ENCODE measurements at regions not wholly inside any gene's neighbourhood (a gene's known extent, or its start where the extent isn't known, plus 50 kb on each side); places are given as distances from the start of the nearest gene placed in this dataset.
"Not testable (repeated sequence)": the region's sequence is repeated elsewhere in the genome, so short reads cannot be mapped to it uniquely, and the experiment has no call there.

DNA sequence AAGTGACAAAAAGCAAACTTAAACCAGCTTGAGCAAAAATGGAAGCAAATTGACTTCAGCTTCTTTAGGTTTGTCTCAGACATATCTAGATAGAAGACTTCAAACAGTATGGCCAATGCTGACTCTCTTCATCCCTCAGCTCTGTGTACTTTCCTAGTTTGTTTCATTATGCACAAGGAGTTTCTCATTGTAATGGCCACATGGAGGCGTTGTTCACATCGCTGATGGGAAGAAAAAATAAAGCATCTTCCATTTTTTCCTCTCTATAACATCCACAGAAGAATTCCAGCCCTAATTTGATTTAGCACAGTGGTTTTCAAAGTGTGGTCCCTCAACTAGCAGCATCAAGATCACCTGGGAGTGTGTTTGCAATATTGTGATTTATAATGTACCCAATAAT is 397.5 kb upstream of the PRKX start:
- no peak for DNase-seq (ENCODE audit: low read depth in 2 of 2)

GRCh38 chrX:4094926-4095325 is 381.5 kb upstream of the PRKX start:
- no peak for DNase-seq (ENCODE audit: low read depth in 2 of 2)

- no peak for DNase-seq (ENCODE audit: low read depth in 2 of 2)
Observed at GRCh38 chrX:4091046-4091760, 377.8 kb upstream of the PRKX start.

- no peak for DNase-seq (ENCODE audit: low read depth in 2 of 2)
Observed at GRCh38 chrX:4059893-4060292, 346.4 kb upstream of the PRKX start.

DNA sequence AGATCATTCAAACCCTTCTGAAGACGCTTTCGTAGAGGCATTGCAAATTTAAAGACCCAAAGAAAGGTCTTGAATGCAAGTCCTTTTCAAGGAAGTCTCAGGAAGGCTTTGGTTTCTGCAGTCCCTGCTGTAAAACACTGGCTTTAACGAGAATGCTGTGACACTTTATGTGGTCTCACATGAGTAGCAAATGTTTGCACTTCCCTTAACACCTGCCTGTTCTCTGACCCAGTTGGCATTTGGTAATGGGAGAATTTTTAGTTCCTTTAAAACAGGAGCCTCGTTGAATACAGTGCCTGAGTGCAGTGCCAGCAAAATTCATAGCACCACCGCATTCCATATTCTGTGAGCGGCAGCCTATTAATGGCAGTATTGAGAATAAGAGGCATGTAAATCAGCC is 330.5 kb upstream of the PRKX start:
- DNase-seq (ENCODE audit: low read depth in 2 of 2): no peak

- no peak for DNase-seq (ENCODE audit: low read depth in 2 of 2)
Observed at GRCh38 chrX:4035874-4036273, 322.4 kb upstream of the PRKX start.

DNA sequence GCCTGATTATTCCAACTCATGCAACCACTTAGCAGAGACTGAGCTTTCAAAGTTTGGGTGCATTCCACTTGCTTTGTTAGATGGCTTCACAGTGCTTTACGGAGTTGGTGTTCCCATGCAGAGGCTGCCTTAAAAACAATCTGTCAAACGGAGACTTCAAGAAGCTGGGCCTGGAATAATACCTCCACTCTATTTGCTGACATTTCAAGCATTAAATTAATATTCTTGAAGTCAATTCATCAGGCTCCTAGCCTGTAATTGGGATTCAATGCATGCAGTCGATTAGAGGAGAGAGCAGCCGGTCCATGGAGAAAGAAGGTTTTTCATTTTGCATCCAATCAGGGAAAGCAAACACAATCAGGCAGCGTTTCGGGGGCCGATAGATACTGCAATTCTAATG is 314.7 kb upstream of the PRKX start:
- DNase-seq (ENCODE audit: low read depth in 2 of 2): no peak

- DNase-seq (ENCODE audit: low read depth in 2 of 2): no peak
Observed at GRCh38 chrX:4005281-4005680, 291.8 kb upstream of the PRKX start.

DNA sequence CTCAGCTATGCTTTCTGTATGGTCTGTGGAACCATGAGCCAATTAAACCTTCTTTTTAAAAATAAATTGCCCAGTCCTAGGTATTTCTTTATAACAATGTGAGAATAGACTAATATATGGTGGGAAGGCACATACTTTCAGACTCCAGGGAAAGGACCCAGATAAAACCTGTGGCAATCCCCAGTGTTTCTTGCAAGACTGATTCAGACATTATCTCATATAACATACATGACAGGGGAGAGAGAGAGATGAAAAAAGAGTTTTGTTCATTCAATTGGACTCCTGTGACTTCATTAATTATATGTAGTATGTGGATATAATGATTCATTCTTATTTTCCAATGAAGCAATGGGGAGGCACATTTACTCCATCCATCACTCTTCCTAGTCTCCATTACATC is 291.4 kb upstream of the PRKX start:
- DNase-seq (ENCODE audit: low read depth in 2 of 2): no peak

GRCh38 chrX:3994315-3994714 is 280.9 kb upstream of the PRKX start:
- DNase-seq (ENCODE audit: low read depth in 2 of 2): no peak

- no peak for DNase-seq (ENCODE audit: low read depth in 2 of 2)
Observed at GRCh38 chrX:3990569-3990968, 277.1 kb upstream of the PRKX start.

GRCh38 chrX:3972104-3972858 is 258.8 kb upstream of the PRKX start:
- not testable (repeated sequence) for DNase-seq (ENCODE audit: low read depth in 2 of 2)

DNA sequence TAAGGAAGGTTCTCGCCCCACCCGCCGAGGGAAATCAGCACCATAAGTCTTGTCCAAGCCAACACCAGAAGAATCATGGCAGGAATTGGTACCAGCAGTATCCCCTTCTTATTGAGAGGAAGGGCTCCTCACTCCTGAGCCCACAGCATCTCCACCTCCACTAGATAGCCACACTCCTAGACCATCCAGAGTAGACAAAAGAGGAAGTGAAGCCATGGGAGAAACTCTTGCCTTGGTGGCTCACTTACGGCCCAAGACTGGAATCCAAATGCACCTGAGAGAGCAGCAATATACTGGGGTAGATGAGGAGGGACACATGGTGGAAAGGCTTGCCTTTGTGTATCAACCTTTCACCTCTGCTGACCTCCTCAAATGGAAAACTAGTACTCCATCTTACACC is 255.3 kb upstream of the PRKX start:
- no peak for DNase-seq (ENCODE audit: low read depth in 2 of 2)

- no peak for DNase-seq (ENCODE audit: low read depth in 2 of 2)
Observed at GRCh38 chrX:3963980-3964379, 250.5 kb upstream of the PRKX start.

DNA sequence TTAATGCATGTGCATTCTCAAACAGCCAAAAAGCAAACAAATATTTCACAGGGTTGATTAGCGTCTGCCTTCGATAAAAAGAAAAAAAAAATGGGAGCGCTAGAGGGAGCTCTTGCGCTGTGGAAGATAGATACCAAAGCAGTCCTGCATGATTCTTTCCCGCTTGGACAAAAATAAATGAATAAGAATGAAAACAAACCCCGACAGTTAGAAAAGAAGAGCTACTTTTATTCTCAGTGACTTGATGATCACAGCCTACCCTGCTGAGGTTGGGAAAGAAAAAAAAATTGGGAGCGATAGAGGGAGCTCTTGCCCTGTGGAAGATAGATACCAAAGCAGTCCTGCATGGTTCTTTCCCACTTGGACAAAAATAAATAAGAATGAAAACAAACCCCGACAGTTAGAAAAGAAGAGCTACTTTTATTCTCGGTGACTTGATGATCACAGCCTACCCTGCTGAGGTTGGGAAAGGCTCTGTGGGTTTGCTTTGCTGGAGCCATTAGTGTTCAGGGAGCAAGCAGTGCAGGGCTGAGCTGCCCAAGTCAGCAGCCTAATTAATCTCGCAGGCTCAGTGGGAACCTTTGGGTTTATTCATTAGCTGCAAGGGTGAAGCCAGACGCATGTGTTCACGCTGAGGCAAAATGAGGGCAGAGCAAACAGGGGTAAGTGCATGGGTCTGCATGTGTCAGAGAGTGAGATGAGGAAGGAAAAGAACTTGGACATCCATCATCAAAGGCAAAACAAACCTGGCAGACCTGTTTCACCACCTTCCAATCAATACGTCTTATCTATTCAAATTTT is 249.3 kb upstream of the PRKX start:
- DNase-seq (ENCODE audit: low read depth in 2 of 2): no peak

GRCh38 chrX:3960952-3961351 is 247.5 kb upstream of the PRKX start:
- no peak for DNase-seq (ENCODE audit: low read depth in 2 of 2)

GRCh38 chrX:3951859-3952258 is 238.4 kb upstream of the PRKX start:
- DNase-seq (ENCODE audit: low read depth in 2 of 2): no peak

- DNase-seq (ENCODE audit: low read depth in 2 of 2): no peak
Observed at GRCh38 chrX:3950373-3950772, 236.9 kb upstream of the PRKX start.

DNA sequence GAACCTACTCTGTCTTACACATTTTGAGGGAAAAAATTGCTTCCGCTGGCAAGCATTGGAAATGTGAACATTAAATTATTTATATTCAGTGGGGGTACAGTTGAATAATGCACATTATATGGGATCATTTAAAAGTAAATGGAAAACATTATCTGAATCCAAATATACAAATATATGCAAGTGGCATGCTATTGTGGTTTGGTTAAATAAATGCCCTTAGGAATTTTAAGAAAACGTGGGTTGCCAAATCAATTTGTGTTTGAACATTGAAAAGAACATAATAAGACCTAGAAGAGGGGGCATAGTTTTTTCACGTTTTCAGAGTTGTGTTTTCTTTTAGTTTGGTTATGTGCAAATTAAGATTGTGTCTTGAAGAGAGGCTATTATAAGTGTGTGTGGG is 230.5 kb upstream of the PRKX start:
- no peak for DNase-seq (ENCODE audit: low read depth in 2 of 2)

DNA sequence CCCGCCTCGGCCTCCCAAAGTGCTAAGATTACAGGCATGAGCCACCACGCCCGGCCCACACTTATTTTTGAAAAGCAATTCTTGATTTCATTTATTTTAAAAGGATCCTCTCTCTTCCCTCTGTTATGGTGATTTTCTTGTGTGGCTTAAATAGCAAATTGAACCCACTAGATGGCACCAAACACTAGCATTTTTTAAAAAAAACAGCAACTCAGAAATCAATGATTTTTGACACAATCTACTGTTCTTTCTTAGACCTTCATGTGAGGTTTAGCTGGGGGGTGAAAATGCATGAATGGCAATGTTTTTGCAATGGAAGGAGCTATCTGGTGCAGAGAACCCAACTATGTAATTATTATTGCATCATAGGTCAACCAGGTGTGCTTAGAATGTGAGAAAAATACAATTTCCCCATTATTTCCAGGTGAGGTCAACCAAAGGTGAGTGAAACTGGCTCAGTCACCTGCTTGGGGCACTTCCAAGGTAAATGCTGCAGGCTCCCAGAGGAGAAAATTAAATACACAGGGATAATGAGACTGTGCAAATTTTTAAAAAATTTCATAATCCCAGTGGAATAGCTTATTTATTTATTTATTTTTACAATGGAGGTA is 226.7 kb upstream of the PRKX start:
- DNase-seq (ENCODE audit: low read depth in 2 of 2): no peak

DNA sequence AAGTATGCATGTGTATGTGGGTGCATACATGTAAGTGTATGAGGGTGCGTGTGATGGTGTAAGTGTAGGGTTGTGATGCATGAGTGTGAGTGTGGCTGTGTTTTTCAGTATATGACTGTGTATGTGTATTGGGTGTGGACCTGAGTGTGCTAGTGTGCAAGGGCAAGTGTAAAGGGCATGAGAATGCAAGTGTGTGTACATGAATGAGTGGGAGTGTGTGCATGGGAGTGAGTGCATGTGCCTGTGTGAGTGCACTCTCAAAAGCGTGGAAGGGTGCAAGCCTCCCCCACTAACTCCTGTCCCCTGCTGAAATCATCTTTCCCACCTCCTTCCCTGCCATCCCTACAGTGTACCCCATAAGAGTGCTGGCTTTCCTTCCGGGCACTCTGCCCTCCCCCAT is 225.1 kb upstream of the PRKX start:
- DNase-seq (ENCODE audit: low read depth in 2 of 2): no peak

- DNase-seq (ENCODE audit: low read depth in 2 of 2): not testable (repeated sequence)
Observed at GRCh38 chrX:3935196-3935595, 221.7 kb upstream of the PRKX start.
